Posterior vena cava (tissue), 2 donors: ENCODE measurements at regions not wholly inside any gene's neighbourhood (a gene's known extent, or its start where the extent isn't known, plus 50 kb on each side); places are given as distances from the start of the nearest gene placed in this dataset.
"Not testable (repeated sequence)": the region's sequence is repeated elsewhere in the genome, so short reads cannot be mapped to it uniquely, and the experiment has no call there.

Experiments used
- DNase-seq: peaks from one replicate; pipeline ENCODE4 v3.0.0-alpha.2; 2020; ENCODE audit warnings: low spot score
- intact Hi-C, 2 donors: fragments of 100-400 bp; cut with DNase I; formaldehyde crosslinking; loops; one replicate each; pipeline versions ENCODE4 v1.14.1 to v1.14.2; 2022 to 2023
- donor health status: DM: yes; HTN: yes; CAD: no.
- donor health status: DM: yes; HTN: yes; CAD: no.

DNA sequence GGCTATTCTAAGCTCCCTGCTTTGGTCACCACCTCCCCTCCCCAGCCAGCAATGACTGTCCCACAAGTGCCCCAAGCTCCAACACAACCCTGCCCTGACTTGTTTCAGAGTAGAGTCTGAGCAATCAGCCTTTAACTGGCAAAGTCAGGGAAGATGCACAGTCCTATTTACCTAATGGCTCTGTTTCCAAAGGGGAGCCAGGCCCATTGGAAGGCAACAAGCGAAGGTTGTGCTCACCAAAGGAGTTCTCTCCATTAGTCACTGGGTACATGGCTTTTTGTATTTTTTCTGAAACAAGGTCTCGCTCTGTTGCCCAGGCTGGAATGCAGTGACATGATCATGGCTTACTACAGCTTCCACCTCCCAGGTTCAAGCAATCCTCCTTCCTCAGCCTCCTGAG lies 267.1 kb upstream of the CRY1 start:
- intact Hi-C loops = no loop called here
- no peak for DNase-seq

DNA sequence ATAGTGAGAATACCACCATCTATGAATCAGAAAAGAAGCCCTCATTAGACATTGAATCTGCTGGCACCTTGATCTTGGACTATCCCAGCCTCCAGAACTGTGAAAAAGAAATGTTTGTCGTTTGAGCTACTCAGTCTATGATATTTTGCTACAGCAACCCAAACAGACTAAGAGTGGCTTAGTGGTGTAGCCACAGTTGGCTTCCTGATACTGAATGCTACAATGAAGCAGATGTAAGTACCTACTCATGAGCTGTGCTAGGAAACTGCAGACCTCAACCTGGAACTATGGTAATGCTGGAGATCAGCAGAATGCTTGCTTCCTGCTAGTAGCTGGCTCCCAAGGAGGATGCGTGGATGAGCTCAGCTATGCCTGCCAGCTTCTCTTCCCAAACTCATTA lies 268.6 kb upstream of the CRY1 start:
- no peak for DNase-seq
- intact Hi-C loops = no loop called here

GRCh38 chr12:107362960-107363359 lies 269.6 kb upstream of the CRY1 start:
- DNase-seq = no peak
- intact Hi-C loops = no loop called here

- DNase-seq = no peak
- intact Hi-C loops = no loop called here
Observed at GRCh38 chr12:107364875-107365518, 271.6 kb upstream of the CRY1 start.

GRCh38 chr12:107365703-107366102 lies 272.4 kb upstream of the CRY1 start:
- no peak for DNase-seq
- intact Hi-C loops = no loop called here

GRCh38 chr12:107366322-107366721 lies 273.0 kb upstream of the CRY1 start:
- no peak for DNase-seq
- intact Hi-C loops = no loop called here

DNA sequence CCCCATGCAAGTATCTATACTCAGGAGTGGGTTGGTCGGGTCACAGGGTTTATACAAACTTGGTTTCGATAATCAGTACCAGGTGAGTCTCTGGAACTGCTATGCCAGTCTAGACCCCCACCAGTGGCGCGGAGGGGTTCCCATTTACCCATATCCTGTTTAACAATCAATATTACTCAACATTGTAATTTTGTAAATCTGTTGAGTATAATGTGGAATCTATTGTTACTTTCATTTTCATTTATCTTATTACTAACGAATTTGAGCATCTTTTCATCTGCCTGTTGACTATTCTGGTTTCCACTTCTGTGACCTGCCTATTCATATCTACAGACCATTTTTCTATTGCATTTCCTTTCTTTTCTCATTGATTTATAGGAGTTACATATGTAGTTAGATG lies 275.2 kb upstream of the CRY1 start:
- DNase-seq = no peak
- intact Hi-C loops = no loop called here

DNA sequence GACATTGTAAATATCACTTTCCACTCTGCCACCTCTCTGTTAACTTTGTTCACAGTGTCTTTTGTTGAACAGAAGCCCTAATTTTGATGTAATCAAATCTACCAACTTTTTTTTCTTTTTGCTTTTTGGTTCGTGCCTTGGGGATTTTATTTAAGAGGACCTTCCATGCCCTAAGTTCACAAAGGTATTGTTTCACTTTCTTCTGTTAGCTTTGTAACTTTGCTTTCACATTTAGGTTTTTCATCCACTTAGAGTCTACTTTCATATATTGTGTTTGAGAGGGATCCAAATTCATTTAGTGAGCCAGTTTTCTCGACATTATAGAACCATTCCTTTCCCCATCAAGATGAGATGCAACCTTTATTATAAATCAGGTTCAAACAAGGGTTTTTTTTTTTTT lies 275.7 kb upstream of the CRY1 start:
- intact Hi-C loops = no loop called here
- DNase-seq = no peak

- intact Hi-C loops = no loop called here
- no peak for DNase-seq
Observed at GRCh38 chr12:107369679-107370078, 276.3 kb upstream of the CRY1 start.

DNA sequence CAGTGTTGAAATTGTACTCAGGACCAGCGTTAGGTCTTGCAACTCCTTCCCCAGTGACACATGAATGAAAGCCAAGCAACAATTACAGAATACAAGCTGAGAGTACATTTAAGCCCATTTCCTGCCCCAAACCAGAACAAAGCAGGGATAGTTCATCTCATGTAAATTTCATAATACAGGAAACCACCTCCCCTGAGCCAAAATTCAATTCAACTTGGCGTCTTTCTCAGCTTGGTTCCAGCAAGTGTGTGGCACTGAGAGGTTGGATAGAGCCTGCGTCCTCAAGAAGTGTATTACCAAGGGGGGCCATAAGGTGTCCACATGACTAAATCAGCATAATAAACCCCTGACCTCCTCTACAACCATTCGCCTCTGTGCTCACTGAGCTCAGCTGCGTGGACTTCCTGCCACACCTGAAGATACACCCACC lies 278.9 kb upstream of the CRY1 start:
- DNase-seq = no peak
- intact Hi-C loops = no loop called here

DNA sequence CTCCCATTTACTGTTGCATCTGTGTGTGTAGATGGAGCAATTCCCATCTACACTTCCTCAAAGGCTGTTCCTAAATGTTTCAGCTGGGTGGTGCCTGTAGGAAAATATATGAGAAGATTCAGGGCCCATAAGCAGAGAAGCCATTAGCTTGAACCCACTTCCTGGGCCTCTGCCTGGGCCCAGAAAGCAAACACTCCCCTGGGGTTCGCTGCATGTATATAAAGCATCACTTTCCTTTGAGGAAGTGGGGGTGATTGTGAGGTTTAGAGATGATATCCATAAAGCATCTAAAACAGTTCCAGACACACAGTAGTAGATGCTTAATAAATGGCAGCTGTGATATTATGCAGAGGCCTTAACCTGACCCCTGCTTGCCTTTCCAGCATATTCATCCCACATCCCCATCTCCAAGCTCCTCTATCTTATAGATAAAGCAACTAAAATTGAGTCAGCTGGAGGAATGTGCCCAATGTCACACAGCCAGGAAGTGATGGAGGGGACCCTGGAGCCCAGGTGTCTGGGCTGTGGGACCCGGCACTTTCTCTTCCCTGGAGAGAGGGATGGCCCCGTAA lies 280.0 kb upstream of the CRY1 start:
- intact Hi-C loops = no loop called here
- DNase-seq = no peak

- intact Hi-C loops = no loop called here
- DNase-seq = no peak
Observed at GRCh38 chr12:107374161-107374840, 281.0 kb upstream of the CRY1 start.

DNA sequence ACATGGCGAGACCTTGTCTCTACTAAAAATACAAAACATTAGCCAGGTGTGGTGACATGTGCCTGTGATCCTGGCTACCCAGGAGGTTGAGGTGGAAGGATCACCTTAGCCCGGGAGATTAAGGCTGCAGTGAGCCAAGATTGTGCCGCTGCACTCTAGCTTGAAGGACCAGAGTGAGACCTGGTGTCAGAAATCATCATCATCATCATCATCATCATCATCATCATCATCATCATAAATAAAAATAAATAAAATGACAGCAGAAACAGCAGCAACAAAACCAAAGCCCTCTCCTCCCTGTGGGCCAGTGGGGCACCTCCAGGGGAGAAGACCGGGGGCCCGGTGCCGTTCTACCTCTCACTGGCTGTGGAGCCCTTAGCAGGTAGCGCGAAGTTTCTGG lies 281.9 kb upstream of the CRY1 start:
- intact Hi-C loops = no loop called here
- DNase-seq = no peak

- DNase-seq = no peak
- intact Hi-C loops = no loop called here
Observed at GRCh38 chr12:107377596-107378385, 284.4 kb upstream of the CRY1 start.

GRCh38 chr12:107378609-107379008 lies 285.3 kb upstream of the CRY1 start:
- intact Hi-C loops = no loop called here
- no peak for DNase-seq

DNA sequence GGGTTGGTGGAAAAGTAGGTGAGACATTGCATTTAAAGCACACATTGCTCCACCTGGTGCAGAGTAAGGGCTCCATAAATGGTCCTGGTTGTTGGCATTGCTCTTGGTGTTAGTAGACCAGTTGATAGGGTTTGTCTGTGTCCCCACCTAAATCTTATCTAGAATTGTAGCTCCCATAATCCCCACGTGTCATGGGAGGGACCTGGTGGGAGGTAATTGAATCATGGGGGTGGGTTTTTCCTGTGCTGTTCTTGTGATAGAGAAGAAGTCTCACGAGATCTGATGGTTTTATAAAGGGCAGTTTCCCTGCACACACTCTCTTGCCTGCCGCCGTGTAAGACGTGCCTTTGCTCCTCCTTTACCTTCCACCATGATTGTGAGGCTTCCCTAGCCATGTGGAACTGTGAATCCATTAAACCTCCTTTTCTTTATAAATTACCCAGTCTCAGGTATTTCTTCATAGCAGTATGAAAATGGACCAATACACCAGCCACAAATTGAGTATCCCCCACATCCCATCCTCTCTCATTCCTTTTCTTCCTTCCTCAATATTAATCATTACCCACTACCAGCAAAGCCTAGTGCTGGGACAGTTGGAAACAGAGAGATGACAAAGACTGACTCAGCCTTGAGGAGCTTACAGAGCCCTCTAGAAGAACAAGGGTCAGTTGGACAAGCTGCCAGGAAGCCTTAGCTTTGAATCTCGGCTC lies 285.9 kb upstream of the CRY1 start:
- DNase-seq, intact Hi-C loops: not testable (repeated sequence)

DNA sequence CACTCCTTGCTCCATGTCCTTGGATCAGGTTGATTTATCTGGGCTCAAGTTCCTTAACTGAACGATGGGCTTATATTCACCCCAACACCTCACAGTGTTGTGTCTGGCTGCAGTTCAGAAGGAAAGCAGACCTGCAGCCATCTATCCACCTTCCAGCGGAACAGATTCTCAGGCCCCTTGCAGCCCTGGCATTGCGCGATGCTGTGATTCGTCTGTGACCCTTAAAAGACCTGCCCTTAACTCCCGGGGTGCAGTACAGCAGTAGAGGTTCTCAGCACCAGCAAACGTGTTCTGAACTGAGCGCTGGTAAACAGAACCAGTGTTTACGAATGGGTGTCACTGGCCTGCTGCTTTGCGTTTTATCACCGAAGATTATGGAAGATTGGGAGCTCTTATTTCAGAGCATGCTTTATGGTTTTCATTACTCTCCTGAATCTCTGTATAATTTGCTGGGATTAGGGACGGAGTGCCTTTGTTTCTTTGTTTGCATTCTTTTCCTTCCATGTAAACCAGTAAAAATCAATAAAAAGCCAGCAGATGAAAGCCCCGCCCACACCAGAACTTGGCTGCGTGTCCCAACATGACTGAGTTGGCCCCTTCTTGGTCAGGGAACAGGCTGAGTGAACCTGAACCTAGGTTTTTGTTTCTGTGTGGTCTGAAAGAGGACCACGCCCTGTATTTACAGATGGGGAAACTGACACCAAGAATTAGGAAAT lies 286.7 kb upstream of the CRY1 start:
- intact Hi-C loops = no loop called here
- no peak for DNase-seq

GRCh38 chr12:107384645-107385044 lies 291.3 kb upstream of the CRY1 start:
- no peak for DNase-seq
- intact Hi-C loops = no loop called here

GRCh38 chr12:107385509-107385908 lies 292.2 kb upstream of the CRY1 start:
- DNase-seq = no peak
- intact Hi-C loops = no loop called here
